HG03442 (cell line): ENCODE measurements at regions not wholly inside any gene's neighbourhood (a gene's known extent, or its start where the extent isn't known, plus 50 kb on each side); places are given as distances from the start of the nearest gene placed in this dataset.

Source experiments
- ATAC-seq: cut with Tn5 transposase; IDR thresholded peaks from one replicate; pipeline ENCODE4 v1.9.1; 2021; ENCODE audit warnings: mild to moderate bottlenecking, moderate library complexity; ENCODE audit not compliant: unreplicated experiment

DNA sequence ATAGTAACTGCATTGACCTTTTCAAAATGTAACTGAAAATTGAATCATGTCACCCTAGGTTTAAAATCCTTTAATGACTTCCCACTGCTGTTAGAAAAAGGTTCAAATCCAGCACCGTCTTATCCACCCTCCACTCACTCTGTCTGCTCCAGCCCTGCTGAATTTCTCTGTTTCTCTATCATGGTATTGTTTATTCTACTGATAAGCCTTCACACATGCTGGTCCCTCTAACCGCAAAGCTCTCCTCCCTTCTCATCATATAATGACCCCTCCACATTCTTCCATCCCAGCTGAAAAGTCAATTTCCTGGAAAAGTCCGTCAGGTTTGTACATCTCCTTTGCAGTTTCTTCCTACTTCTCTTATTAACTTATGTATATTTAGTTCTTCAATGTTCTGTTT is 389.2 kb upstream of the F9 start:
- no peak for ATAC-seq

DNA sequence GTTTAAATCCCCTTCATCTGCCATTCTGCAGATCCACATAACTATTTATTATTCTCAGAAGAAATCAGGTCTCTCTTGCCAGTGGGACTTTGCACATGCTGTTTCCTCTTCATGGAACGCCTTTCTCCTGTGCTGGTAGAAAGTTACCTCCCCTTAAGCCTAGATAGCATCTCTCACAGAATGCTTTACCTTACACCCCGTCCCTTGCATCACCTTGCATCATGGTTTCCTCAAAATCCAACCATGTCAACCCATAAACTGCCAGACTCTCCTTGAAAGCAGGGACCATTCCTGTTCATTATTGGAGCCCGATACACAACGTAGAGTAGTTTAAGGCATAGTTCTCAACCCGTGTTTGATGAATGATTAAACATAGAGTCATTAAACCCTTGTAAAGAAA is 396.2 kb upstream of the F9 start:
- ATAC-seq, result no peak

DNA sequence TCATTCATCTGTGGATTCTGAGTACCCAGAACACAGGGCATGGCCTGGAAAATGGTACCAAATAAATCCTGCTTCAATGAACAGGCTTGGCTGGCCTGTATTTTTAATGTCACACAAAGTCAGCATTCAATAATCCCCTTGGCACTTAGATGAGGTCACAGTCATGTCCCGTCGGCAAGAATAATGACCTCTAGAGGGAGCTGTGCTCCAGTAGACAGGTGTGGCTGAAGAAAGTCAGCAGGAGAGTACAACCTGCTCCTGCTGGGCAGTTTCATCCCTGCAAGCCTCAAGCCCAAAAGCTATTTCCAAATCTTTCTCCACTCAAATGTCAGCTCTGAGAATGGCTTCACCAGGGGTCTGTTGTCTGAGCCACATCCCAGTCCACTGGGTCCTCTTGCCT is 404.0 kb upstream of the F9 start:
- ATAC-seq, result no peak

DNA sequence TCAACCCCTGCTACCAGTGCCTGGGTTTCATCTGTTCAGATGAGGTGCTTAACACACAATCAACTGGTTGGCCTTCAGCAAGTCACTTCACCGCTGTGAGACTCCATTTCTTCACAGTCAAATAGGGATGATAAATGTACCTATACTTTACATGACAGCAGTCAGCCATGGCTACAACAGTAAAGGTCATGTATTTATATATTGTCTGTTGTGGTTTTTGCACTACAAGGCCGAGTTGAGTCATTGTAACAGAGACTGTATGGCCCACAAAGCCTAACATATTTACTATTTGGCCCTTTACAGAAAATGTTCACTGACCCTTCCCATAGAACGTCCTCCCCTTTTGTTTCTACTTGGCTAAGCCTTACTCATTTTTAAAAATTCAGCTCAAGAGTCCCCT is 404.6 kb upstream of the F9 start:
- no peak for ATAC-seq

DNA sequence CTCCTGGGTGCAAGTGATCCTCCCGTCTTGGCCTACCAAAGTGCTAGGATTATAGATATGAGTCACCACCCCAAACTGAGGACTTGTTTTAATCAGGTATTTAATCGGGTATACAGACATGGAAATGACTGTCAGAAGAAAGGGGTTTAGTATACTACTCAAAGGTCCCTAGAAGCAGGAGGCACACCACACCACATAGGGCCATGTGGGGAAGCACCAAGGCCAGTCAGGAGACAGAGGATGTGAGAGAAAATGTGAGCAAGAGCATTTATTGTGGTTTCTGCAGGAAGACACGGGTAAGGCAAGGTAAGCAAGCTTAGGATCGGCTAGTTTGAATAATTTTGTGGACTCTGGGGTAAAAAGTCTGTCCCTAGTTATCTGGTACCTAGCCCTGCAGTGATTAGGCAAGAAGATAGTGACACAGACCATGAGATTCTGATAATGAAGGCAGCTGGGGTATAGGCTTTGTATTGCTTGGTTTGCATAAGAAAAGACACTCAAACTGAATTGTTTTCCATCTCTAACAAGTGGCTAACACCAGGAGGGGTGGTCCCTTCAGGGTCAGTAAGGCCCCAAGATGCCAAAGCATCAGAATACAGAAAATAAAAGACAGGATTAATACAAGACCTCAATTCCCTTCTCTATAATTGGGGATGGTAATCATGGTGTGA is 408.8 kb upstream of the F9 start:
- ATAC-seq, result peak; percentile 66

DNA sequence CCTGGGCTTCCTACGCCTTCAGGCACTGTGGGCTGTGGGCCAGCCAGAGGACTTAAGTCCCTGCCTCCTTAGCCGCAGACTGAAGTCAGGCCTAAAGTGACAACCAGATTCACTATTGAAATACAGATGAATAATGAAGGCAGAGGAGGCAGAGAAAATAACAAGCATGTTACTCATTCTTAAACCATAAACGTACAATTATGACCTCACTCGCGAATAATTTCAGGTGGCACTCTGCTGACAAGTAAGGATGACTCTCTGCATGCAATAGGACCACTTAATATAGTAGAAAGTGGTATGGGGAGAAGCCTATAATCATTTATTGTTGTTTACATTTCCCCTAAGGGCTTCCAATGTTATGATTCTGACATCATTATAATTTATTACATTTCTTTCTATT is 409.2 kb upstream of the FGF13 start:
- no peak for ATAC-seq

DNA sequence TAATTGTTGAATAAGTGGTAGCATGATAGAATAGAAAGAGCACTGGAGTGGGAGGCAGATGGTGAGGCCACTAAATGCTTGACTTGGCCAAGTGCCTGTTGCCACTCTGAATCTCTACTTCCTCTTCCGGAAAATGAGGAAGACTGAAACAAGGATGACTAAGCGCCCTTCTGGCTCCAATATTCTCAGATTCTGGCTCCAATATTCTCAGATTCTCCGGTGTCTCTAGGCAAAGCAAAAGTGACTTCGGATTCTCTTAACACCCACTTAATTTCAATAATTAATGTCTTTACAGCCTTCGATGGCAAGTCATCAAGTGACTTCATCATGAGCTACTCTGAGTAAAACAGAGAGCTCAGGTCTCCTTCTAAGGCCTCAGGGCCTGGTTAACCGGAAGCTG is 402.2 kb upstream of the FGF13 start:
- no peak for ATAC-seq

DNA sequence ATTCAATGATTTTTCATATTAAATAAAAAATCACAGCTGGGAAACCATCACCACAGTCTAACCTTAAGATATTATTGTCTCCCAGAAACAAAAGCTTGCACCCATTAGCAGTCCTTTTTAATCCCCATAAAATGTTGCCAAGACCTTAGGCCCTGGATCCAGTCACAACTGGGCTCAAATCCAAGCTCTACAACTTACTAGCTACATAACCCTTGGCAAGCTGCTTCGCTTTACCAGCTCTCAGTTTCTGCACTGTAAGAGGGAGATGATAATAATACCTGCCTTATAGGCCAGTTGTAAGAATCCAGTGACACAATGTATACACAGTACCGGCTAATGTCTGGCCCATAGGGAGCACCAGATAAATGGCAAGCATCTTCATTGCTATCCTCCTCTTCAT is 400.9 kb upstream of the FGF13 start:
- no peak for ATAC-seq

DNA sequence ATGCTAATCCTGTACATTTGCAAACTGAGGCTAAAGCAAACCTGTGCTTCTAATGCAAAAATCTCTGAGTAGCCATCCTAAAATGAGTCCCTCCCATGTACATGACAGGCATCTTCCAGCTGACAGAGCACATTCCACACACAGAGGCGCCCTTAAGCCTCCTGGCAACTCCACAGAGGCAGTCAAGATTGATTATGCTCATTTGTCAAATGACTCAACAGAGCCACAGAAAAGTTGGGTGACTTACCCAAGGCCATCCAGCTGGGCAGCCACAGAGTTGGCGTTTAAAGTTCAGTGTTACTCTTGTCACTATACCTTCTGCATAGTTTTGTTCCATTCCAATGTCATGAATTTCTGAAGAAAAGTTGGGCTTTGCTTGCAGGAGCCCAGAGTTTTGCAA is 394.6 kb upstream of the FGF13 start:
- no peak for ATAC-seq

DNA sequence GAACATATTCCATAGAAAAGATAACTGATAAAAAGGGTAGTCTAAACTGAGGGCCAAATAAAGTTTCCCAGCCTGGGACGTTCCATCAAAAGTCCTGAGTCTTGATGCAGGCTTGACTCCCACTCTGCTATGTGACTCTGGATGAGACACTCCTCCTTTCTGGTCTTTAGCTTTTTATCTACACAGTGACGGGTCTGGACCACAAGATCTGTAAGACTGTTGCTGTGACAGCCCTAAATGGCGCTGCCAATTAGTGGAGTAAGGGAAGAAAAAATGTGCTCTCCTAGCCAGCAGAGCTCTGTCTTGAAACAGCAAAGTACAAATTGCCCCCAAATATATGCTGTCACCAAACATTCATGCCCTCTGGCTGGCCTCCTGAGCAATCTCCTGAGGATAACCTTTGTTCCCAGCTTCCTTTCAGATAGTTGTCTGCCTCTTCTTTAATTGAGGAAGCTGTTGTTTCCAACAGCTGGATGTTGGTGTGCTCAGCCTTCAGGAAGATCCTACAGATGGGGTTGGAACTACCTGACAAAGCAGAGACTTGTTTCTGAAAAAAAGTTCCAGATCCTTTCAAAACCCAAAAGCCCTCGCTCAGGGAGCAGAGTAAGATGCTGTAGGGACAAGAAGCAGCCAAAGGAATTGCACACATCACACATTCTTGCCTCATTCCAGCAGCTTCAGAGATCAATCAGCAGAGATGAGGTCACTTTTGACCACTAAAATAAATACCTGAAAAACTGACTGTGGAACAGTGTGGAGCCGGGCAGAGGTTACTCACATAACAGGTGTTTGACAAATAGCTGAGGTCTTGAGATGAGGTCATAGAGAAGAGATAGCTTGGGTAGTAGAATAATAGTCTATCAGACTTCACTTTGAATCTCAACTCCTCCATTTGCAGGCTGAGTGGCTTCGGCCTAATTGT is 383.4 kb upstream of the FGF13 start:
- no peak for ATAC-seq

DNA sequence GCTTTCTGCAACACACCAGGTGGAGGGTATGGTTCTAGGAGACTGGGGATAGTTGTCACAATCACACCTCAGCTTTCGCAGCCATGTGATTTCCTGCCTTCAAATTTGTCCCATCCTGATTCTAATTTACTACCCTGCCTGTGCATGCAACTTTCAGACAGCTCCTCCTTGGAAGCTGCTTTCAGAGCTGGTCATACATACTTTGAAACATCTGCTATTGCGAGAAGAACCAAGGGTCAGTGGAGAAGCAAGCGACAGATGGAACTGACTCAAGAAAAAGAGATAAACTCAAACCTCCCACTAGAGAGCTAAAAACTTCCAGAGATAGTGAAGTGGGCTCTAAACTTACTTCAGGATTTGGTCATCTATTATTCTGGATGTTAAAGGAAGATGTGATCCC is 381.7 kb upstream of the FGF13 start:
- ATAC-seq, result no peak

DNA sequence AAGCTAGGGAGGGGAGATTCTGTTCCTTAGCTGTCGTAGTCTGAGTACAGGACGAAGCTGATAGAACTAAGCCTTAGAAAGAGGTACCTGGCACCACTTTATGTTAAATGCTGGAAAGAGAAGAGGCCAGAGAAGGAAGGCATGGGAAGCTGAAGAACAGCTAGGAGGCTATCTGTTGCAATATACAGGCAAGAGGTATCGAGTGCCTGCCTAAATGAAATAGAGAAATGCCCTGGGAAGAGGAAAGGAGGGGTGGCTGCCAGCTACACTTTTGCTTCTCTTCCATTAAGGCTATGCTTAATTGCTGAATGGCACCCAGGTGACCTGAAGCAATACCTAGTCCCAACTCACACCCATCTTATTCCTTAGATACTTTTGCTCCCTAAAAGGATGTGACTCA is 380.4 kb upstream of the FGF13 start:
- ATAC-seq, result no peak

DNA sequence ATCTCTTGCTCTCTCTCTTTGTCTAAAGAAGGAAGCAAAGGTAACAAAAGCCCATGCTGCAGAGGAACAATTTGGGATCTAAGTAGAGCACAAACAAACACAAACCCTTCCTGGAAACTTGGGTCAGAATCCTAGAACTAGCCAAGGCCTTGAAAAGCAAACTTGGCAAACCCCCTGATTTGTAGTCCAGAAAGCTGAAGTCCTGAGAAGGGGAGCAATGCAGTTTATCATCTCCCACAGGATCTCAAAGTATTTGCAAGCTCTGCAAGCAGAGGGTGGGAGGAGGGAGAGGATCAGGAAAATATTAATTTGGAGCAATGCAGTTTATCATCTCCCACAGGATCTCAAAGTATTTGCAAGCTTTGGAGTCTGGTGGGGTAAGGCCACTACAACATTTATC is 379.5 kb upstream of the FGF13 start:
- ATAC-seq, result no peak

DNA sequence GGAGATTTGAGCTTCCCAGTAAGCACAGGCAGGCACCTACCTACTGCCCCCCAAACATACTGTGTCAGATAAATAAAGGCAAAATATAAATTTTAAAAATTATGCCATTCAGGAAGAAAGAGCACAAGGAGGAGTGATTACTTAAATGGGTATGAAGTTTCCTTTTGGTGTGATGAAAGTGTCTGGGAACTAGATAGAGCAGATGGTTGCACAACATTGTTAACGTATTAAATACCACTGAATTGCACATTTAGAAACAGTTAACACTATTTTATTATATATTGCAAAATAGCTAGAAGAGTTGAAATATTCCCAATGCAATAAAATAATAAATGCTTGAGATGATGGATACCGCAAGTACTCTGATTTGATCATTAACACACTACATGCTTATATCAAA is 374.7 kb upstream of the FGF13 start:
- ATAC-seq, result no peak

DNA sequence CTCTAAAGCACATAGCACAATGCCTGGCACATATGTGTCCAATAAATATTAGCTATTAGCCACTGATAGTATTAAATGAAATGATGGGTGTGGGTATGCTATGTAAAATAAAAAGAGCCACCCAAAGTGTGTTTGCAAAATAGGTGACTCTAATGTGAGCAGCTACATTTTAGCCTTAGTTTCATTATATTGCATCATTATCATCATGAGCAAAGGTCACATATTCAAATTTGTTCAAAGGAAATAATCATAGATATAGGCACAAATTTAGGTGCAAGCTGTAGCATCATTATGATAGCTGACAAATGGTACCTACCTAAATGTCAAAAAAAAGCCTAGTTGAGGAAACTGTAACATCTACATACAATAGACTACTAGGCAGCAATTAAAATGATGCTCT is 373.9 kb upstream of the FGF13 start:
- ATAC-seq, result no peak

DNA sequence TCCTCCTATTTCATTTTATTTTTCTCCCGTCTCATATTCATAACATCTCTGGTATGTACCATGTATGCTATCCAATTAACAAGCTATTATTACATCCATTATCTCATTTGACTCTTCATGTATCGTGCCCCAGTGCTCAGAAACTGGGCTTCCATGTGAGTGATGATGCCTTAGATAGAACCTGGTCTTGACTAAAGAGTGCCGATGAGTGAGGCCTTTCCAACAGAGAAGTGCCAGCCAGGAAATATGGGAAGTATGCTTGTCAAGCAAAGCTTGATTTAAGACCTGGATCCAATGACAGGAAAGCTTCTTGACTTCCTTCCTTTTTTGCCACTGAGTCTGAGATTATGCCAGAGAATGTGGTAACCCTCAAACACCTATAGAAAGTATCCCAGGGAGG is 371.7 kb upstream of the FGF13 start:
- no peak for ATAC-seq

DNA sequence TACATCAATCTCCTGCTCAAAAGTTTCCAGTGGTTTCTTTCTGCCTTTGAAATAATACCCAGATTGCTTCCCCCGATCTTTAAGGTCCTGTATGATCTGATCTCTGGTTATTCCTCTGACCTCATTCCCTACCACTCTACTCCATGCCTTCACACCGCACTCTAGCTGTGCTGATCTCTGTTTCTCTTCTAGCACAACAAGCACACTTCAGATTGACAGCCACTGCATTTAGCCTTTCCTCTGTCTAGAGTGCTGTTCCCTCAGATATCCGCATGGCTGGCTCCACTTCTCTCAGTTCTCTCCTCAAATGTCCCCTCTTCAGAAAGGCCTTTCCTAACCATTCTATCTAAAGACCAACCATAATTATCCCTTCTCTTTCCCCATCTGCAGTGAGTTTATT is 370.4 kb upstream of the FGF13 start:
- ATAC-seq, result no peak

DNA sequence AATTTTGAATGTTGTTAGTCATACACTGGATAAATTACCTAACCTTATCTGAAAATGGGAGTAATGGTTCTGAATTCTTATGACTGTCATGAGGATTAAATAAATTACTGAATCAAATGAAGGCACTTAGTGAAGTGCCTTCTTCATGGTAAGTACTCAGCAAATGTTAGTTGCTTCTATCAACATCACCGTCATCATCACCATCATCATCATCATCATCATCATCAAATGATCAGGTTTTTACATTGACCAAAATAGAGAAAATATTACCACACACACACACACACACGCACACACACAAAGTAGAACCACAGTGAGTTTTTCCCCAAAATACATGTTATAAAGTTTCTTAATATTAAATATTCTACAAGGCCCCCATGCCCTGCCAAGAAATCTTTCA is 368.3 kb upstream of the FGF13 start:
- ATAC-seq, result no peak

DNA sequence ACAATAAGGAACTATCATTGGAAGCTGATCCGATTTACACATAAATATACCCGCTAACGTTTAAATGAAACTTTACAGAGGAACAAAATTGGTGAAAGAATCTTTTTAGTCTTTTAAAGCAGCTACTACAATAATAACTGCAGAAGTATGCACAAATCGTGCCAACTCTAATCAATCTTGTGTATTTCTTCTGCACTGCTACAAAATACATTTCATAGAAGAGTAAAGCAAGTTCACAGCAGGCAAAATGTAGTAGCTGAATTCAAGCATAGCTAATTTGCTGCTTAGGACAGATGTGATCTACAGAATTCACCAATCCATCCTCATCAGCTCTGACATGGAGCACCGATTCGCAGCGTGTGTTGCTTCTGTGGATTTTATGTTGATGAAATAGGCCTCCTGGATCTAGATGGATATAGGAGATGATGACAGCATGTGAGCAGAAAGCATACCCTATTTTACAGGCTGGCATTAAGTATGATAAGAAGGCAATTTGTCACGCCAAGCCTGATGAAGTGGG is 367.3 kb upstream of the FGF13 start:
- no peak for ATAC-seq

DNA sequence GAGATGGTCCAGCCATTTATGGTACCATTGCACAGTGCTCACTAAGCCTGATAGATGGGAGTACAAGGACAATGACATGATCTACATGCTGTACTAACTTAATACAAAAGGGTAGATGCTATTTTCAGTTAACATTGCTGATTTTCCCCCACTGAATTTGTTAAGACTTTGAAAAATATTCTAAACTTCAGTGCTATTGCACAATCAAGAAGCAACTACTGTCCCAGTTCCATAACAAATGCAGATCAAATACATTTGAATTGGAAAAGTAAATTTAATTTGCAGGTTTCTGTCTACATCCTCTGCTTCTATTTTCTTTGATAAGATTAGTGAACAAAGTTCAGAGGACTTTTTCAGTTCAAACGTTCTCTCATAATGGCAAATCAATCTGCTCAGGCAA is 366.8 kb upstream of the FGF13 start:
- ATAC-seq, result no peak

DNA sequence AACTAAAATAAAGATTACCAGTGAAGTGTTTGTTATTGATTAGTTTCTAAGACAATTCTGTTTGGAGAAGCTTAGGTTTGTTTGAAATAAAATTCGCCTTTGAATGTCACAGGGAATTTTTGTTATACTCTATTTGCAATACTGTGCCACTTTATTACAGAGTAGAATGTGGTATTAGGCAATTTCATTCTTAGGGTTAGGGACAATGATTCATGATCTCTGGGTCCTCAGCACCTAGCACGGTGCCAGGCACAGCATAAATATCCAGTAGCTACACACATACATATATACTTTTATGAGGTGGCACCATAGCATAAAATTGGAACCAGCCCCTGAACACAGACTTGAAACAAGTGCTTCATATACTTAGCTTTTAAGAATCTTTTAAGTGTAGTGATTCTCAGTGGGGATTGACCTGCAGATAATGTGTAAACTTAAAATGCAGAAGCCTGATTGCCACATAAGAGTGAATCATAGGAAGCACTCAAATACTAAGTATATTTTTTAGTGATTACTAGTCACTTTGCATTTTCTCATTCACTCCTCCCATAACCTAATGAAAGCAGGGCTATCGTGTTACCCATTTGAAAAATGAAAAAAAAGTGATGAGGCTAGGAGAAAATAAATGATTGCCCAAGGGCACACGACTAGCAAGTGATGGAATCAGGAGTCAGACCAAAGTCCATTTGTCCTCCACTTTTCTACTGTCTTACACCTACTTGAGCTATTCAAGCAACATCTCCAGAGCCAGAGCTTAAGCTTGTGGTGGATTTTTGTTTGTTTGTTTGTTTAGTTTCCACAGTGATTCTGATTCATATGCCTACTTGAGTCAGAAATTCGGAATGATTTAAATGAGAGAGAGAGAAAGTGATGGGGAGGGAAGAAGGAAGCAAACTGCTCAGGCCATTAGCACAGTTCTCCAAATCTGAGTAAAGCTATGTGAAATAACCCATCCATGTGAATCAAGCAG is 366.0 kb upstream of the FGF13 start:
- no peak for ATAC-seq
